NCI-H748 (cell line): ENCODE measurements at regions not wholly inside any gene's neighbourhood (a gene's known extent, or its start where the extent isn't known, plus 50 kb on each side); places are given as distances from the start of the nearest gene placed in this dataset.
"Not testable (repeated sequence)": the region's sequence is repeated elsewhere in the genome, so short reads cannot be mapped to it uniquely, and the experiment has no call there.

ENCODE experiments used
- DNase-seq: peaks from one replicate; lab custom pipeline; 2025; ENCODE audit not compliant: unreplicated experiment; lab: John Stamatoyannopoulos, UW

GRCh38 chr12:76971216-76971879, 92.5 kb upstream of the CSRP2 start:
- not testable (repeated sequence) for DNase-seq

- no peak for DNase-seq
These were observed 88.5 kb upstream of the CSRP2 start for GRCh38 chr12:76967181-76967885.

GRCh38 chr12:76964784-76965571, 86.2 kb upstream of the CSRP2 start:
- DNase-seq, result no peak

GRCh38 chr12:76962099-76962498, 83.3 kb upstream of the CSRP2 start:
- no peak for DNase-seq

- DNase-seq, result no peak
These were observed 78.5 kb upstream of the CSRP2 start for GRCh38 chr12:76957301-76957700.

GRCh38 chr12:76952995-76953394, 74.2 kb upstream of the CSRP2 start:
- peak; percentile 39 for DNase-seq

- DNase-seq, result no peak
These were observed 70.1 kb upstream of the CSRP2 start for GRCh38 chr12:76948879-76949278.

GRCh38 chr12:76947304-76947703, 68.5 kb upstream of the CSRP2 start:
- no peak for DNase-seq

- DNase-seq, result no peak
These were observed 67.6 kb upstream of the CSRP2 start for GRCh38 chr12:76946446-76946845.

GRCh38 chr12:76945867-76946266, 67.0 kb upstream of the CSRP2 start:
- DNase-seq, result no peak

- no peak for DNase-seq
These were observed 66.1 kb upstream of the CSRP2 start for GRCh38 chr12:76944892-76945291.

- DNase-seq, result no peak
These were observed 64.2 kb upstream of the CSRP2 start for GRCh38 chr12:76943008-76943407.

- no peak for DNase-seq
These were observed 63.4 kb upstream of the CSRP2 start for GRCh38 chr12:76942267-76942666.

GRCh38 chr12:76940671-76941445, 62.0 kb upstream of the CSRP2 start:
- no peak for DNase-seq

- no peak for DNase-seq
These were observed 60.9 kb upstream of the CSRP2 start for GRCh38 chr12:76939701-76940100.

GRCh38 chr12:76936275-76937193, 57.7 kb upstream of the CSRP2 start:
- no peak for DNase-seq

GRCh38 chr12:76933392-76933791, 54.6 kb upstream of the CSRP2 start:
- DNase-seq, result not testable (repeated sequence)

- DNase-seq, result no peak
These were observed 50.7 kb upstream of the CSRP2 start for GRCh38 chr12:76929499-76929898.
